Occipital lobe (tissue), 1 donor: ENCODE measurements at regions not wholly inside any gene's neighbourhood (a gene's known extent, or its start where the extent isn't known, plus 50 kb on each side); places are given as distances from the start of the nearest gene placed in this dataset.
A peak's percentile ranks its signal among the peaks of the same experiment; 100 is the strongest.
"Not testable (repeated sequence)": the region's sequence is repeated elsewhere in the genome, so short reads cannot be mapped to it uniquely, and the experiment has no call there.

Experiments
- DNase-seq: peaks from one replicate; lab custom pipeline; 2025; lab: John Stamatoyannopoulos, UW

DNA sequence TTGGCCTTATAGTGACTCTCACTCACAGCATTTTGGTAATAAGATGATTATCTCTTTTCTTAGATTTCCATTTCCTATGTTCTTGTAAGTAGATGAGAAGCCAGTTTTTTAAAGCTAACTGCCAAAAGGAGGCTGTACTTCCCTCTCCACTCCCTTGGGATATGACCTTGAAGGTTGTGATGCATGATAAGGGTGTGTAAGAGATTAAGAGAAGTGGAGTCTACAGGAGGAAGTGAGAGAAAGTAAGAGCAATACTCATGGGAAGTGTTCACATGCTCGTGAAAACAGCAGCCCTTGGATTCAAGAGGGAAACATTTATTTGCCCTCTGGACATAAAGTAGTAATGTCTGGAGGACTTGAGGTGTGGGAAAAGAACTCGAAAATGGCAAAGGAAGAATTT, 171.5 kb downstream of the EVA1A start:
- DNase-seq: no peak

DNA sequence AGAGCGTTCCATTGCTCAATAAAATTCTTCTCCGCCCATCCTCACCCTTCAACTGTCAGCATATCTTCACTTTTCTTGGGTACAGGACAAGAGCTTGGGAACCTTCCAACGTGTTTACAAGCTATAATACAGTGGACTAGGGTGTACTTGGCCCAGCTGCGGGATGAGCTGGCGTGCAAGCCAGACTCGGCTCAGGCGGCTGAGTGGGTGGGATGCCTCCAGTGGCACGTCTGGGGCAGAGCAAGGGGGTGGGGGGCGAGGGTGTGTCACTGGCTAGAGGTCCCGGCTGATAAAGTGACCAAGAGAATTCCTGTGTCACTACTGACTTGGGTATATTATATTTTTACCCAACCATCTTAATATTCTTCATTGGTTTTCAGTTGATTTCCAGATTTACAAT, 179.7 kb downstream of the EVA1A start:
- DNase-seq: no peak

DNA sequence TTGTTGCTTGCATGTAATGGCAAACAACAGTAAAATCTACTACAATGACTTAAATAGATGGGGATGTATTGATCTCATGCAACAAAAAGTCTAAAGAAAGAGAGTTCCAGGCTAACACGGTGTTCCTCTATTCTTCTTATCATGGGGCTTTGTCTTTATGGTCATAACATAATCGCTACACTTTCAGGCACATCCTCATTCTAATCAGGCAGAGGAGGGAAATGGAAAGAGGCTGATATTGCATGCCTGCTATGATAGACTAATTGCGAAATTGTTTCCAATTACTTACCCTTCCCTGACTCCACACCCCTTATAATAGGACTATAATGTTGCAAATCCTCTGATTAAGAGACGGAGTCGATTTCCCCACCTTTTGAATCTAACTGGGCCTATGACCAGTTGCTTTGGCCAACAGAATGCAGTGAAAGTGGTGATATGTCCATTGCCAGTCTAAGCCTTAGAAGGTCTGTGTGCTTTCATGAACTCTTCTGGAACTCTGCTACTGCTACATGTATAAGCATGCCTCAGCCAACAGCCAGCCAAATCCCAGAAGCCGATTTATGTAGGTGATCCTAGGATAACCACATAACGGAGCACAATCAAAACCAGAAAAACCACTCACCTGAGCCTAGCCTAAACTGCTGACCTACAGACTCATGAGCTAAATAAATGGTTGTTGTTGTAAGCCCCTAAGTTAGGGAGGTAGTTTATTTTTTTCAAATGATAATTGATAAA, 180.3 kb upstream of the TACR1 start:
- no peak for DNase-seq

DNA sequence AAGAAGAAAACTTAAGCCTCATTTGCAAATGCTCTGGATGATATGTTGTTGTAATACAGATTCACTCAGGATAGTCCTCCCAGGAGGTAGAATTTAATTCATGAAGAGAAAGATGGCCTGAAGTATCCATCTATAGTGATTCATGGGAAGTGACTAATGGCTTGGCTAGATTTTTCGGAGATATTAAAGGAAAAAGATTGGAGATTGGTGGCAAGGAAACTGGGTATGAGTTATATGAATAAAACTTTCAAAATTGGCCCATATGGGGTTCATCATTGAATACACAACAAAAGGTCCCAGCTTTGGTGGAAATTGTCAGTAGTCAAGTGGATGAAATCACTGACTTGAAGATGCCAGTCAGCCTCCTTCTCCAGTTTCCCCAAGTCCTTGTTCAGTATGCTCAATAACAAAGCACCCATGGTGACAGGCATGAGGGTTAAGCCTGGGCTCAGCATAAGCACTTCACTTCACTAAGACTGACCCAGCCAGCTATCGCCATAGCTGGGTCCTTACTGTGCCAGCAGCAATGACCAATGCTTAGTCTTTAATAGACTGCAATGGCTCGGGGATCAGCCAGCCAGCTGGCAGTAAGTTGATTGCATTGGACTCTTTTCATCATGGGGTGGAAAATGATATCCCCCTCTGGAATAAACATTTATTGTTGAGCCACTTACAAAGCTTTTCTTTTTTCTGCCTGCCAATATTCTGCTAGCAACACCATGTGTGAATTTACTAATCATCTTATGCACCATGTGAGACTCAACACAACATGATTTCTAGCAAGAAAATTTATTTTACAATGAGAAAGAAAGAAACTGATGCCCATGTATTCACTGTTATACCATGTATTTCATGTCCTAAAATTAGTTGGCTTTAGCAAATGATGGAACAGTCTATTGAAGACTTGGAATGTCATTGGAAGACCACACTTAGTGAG, 176.6 kb upstream of the TACR1 start:
- DNase-seq: peak; percentile 1

DNA sequence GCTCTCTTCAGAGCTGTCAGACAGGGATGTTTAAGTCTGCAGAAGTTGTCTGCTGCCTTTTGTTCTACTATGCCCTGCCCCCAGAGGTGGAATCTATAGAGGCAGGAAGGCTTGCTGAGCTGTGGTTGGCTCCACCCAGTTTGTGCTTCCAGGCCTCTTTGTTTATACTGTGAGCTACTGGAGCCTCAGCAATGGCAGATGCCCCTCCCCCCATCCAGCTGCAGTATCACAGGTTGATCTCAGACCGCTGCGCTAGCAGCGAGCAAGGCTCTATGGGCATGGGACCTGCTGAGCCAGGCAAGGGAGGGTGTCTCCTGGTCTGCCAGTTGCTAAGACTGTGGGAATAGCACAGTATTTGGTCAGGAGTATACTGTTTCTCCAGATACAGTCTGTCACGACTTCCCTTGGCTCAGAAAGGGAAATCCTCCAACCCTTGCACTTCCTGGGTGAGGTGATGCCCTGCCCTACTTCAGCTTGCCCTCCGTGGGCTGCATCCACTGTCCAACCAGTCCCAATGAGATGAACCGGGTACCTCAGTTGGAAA, 175.2 kb upstream of the TACR1 start:
- DNase-seq: not testable (repeated sequence)

DNA sequence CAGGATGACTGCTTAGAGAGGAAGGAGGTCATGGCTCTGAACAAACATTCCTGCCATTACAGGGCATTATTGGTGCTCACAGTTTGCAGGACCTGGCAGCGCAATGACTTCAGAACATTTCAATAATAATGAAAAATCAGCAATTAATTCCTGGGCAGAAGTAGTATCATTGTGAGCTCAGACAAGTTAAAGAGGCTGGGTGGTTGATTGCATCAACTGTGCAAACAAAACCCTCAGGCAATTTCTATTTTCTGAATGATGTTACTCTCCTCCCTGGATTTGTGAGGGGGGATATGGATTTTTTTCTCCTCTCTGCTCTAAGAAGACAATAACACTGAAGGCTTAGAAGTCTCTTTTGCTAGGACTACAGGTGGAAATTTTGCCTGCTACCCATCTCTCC, 168.1 kb upstream of the TACR1 start:
- DNase-seq: no peak

DNA sequence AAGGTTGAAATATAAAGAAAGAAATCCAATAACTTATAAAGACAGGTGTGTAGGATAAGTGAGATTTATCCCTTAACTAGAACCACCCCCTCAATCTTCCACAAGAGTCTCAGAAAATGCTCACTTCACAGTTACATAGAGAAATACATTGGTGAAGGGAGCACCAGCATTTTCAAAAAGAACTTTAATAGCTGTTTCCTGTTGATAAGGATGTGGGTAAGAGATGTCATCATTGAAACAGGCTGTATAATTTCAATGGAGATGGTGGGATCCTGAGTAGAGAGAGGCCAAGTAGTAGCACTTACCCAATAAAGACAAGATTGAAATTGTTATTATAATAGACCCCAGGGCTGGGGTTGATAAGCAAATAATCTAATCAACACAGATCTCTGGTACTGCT, 162.2 kb upstream of the TACR1 start:
- DNase-seq: no peak

DNA sequence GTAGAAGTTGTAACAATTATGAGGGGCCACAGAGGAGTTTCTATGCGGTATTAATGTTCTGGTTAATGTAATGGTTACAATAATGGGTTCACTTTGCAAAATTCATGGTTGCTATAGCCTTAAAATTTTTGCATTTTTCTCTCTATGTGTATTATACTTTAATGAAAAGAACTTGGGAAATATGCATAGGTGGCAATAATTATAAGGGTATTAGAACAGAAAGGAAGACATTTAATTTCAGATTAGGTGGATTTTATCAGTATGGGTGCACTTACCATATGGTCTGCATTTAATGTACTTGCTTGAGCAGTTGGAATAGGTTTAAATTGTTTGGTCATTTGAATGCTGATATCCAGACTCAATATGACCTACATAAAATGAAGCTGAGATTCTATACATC, 161.6 kb upstream of the TACR1 start:
- no peak for DNase-seq

DNA sequence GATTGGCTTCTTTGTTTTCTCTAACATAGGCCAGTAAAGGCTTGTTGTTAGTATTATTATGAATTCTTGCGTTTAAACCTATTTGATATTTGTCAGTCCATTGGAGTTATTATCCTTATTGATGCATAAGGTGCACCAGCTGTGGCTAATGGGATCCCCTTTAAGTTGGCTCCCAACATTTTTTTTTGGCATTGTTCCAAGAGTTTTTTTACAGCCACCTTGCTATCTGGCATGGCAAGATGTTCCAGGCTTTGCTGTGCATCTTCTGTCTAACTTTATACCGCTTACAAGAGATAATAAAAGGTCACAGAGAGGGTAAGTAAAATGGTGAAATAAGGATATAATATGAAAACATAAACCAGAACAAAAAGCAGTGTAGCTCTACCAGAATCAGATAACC, 157.5 kb upstream of the TACR1 start:
- DNase-seq: no peak

DNA sequence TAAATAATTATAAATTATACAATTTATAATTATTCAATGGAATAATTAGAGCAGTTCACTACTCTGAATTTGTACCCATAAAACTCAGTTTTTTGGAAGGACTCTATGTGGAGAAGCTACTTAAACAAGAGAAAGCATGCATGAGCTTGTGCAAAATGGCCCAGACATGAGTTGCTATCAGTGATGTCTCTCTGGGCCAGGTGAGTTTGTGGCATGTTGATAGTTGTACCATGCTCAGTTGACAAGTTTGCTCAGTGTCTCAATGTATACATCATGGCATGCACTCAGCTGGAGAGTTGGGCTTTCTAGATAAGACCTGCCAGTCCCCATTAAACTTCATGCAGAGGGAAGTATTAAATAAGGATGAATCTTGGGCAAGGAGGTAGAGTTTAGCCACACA, 153.8 kb upstream of the TACR1 start:
- DNase-seq: no peak

DNA sequence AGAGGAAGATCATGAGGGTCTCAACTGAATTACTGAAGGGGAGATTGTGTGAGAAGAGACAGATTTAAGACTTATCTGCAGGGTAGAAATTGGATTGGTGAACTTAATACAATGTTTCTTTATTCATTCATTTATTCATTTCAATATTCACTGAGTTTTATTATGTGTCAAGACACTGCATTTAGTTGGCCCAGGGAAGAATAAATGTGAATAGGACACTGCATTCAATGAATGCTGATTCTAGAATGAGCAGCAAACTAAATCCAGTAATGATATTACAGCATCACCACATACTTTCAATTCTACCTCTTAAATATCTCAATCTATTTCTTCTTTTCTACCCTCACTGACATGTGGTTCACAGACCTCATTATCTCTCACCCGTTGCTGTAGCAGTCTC, 149.0 kb upstream of the TACR1 start:
- DNase-seq: no peak

DNA sequence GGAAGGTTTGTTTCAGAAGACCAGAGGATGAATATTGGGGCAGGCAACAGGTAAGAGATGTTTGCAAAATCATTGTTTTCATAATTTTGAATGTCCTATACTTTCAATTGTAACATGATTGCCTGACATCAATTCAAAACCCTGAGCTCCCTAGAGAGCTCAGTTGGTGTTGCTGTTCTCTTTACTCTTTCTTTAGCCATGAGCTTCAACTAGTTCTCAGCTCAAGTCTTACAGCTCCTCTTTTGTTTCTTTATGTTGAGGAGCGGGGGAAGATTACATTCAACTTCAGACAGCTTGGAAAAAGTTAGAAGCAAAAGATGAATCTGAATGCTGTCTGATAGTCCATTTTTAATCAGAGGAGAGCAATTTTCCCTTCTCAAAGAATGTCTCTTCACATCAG, 144.8 kb upstream of the TACR1 start:
- no peak for DNase-seq

DNA sequence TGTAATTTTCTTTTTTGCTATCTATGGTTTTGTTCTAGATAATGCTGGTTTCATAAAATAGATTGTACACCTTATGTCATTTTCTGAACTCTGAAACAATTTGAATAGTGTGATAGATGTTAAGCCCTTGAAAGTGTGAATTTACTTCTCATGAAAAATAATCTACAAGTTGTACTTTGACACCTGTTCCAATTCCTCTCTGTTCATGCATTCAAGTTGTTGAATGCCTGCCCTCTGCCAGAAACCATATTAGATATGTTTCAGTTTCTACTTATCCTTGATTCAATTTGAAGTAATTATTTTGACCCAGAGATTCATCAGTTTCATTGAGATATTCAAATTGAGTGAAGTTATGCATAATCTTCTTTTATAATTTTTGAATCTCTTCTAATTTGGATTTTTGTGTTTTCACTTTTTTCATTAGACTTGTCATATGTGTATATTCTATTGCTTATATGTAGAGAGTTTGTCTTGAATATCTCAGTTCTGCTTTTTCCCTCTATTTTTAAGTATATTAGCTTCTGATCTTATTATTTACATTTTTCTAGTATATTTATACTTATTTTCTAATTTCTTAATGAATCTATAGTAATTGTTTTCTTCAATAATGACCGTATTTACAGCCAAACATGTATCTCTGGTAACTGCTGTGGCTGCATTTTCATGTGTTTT, 143.3 kb upstream of the TACR1 start:
- no peak for DNase-seq

DNA sequence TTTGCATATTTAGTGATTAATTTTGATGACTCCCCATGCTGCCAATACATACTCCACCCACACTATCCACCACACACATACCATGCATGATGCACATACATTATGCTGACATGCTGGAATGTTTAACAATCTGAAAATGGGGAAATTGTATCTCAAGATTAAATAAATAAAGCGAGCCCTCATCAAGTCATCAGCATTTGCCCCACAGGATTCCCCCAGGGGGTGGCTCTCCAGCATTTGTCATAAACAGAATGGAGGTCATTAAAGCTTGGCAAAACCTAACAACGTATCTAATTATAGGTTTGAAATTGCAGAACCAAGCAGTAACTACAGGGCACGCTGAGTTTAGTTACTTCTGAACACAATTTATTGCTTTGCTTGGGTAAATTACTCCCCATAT, 141.2 kb upstream of the TACR1 start:
- DNase-seq: no peak

DNA sequence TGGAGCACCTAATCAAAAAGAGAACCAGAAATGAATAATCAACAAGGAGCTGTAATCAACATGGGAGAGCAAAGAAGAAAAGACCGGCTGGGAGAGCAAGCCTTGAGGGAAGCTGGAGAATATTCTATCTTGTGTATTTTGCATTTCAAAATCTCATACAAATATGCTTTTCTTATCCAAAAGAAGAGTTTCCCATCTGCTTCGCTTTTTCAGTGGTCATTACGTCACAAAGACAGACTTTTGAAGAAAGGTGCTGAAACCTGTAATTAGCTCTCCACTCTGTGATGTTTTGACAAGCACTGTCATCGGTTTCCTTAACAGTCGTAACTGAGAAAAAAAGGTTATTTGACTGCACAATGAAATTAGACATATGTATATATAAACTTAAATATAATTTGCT, 139.1 kb upstream of the TACR1 start:
- no peak for DNase-seq

DNA sequence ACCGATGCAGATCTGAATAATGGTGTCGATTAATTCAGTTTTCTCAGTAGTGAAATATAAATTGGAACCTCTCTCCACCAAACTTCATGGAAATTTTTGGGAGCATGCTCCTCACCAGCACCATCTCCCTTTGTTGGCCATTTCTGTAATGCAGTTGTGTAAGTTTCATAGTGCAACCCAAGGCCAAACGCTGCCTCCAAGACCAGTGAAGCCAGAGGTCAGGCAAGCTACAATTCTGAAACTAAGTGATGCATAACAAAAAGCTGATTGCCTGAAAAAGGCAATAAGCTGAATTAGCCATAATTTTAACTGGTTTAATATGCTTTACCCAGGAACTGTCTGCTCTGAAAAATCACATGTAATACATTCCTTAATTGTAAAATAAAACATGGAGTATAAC, 138.3 kb upstream of the TACR1 start:
- DNase-seq: no peak

DNA sequence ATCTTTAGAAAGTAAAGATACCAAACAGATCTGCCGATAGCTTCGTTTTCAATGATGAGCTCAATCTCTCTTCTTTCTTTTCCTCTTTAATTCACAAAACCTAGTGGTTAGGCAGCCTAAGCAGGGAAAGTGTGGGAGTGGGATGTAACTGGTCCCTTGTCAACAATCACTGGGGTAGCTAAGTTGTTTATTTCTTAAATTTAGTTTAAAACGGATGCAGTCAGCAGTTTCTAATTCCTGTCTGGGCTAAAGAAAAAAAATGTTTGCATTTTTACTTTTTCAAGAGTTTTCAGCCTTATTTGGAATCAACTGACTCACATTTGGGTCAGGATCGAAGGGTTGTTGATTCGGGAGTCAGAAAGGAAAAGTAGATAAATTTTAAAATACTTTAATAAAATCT, 137.7 kb upstream of the TACR1 start:
- DNase-seq: no peak

DNA sequence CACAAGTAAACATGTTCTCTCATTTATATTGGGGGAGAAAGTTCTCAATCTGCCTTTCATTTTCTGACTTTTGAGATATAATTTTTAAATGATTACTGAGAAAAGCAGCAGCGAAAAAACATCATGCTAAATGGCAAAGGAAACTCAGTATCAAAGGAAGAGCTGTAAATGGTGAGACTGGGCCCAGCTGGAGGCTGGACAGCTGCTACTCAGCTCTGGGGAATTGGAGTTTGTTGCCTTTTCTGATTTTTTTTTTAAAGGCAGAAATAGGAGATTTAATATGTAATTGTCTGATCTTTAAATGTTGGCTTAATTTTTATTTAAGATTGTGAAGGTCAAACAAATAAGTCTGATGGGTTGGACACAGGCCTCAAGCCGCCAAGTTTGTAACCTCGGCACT, 137.1 kb upstream of the TACR1 start:
- no peak for DNase-seq

DNA sequence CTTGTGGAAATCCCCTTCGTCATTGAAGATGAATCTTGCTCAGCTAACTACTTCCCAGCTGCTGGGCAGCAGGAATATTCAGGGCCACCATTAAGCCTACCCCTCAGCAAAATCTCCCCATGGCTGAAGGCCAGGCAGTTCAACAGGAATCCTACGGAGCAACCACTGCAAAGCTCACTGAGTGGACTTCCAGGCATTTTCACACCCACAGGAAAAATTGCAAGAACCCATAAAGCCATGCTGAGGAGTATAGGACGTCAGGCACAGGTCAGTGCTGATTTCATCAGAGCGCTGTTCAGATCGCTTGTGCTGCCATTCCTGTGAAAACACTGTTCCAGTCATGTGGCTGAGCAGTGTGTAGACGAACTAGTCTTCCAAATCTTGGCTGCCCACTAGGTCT, 134.8 kb upstream of the TACR1 start:
- DNase-seq: no peak

DNA sequence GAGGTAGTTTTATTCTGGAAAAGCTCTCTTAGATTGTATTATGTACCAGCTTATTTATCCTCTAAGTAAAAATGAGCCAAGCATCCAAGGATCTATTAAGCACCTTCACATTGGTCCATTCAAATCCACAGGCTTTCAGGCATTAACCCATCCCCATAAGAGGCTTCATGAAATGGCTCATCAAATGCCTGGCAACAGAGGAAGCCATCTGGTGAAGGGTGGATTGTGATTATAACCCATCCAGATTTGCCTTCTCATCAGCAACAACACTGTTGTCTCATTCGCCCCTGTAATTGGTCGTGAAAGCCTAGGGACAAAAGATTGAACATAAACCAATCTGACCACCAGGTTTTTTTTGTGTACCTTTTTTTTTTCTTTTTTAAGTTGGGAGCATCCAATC, 134.3 kb upstream of the TACR1 start:
- no peak for DNase-seq

DNA sequence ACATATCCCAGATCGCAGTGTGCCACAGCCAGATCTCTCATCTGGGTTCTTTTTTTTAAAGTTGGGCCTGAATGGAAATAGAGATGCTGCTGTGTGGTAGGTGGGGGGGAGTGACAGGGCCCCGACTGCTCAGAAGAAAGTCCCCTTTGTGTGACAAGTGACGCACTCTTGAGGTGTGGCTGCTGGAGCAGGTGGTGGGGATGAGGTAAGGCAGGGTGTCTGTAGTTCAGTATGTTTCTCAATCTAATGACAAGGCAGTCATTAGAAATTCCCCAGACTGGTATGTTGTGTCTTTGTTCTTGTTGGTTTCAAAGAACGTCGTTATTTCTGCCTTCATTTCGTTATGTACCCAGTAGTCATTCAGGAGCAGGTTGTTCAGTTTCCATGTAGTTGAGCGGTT, 128.8 kb upstream of the TACR1 start:
- DNase-seq: no peak

DNA sequence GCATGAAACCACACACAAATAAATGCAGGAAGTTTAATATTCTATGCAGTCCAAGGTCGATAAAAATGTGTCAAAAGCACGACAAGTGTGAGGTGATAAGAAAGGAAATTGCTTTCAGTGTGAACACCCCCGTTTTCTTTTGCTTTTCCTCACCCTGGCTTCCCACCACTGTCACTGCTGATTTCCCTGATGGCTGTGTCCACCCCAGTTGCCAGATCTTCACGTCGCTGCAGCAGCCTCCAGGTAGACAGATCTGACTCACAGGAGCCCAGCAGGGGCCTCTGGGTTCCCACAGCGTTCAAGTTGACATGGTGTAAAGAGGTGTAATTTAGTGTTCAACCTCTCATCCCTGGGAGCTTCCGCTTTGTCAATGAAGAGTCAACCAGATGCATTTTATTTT, 128.0 kb upstream of the TACR1 start:
- DNase-seq: no peak
